HG03060 (cell line): ENCODE measurements at regions not wholly inside any gene's neighbourhood (a gene's known extent, or its start where the extent isn't known, plus 50 kb on each side); places are given as distances from the start of the nearest gene placed in this dataset.
"Not testable (repeated sequence)": the region's sequence is repeated elsewhere in the genome, so short reads cannot be mapped to it uniquely, and the experiment has no call there.

Experiments
- ATAC-seq: cut with Tn5 transposase; IDR thresholded peaks from one replicate; pipeline ENCODE4 v1.9.1; 2021; ENCODE audit warnings: low read depth, moderate number of reproducible peaks; ENCODE audit not compliant: unreplicated experiment

DNA sequence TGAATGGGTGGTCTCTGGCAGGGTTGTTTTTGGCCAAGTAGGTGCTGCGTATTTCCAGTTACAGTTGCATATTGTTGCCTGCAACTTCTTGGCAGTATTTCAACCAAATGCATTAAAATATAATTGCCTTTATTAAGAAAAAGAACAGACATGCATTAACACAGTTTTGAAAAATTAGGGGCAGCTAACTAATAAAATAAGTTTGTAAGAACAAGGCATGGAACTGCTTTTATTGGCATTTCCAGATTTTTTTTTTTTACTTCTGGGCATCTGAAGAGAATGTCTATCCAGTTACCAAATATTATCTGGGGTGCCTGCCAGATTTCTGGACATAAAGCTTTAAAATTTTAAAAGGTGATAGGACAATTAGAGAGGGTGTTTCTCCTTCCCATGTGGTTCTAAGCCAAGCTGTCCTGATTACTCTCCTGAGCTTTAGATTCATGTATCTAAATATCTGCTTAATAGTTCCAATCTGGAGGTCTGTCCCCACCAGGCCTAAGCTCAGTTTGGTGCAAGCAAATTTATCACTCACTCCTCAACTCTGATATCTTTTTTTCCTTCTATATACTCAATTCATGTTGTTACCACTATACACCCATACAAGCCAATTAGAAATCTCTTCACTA lies 553.3 kb upstream of the USP24 start:
- ATAC-seq = no peak

DNA sequence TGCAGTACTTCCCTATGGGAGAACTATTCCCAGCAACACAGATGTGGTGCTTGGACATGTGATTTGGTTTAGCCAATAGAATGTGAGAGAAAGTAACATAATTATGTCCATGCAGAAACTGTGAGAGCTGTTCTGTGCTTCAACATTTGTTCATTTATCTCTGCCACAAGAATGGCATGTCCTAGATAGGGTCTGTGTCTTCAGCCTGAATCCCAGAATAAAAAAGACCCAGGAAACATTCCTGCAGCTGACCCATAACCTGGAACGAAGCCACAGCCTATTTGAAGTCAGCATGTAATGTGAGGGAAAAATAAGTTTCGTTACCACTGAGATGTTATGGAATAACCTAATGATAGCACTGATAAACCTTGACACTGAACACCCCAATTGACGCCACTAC lies 552.0 kb upstream of the USP24 start:
- no peak for ATAC-seq

DNA sequence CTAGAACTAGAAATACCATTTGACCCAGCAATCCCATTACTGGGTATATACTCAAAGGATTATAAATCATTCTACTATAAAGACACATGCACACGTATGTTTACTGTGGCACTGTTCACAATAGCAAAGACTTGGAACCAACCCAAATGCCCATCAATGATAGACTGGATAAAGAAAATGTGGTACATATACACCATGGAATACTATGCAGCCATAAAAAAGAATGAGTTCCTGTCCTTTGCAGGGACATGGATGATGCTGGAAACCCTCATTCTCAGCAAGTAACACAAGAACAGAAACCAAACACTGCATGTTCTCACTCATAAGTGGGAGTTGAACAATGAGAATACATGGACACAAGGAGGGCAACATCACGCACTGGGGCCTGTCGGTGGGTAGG lies 550.3 kb upstream of the USP24 start:
- ATAC-seq = not testable (repeated sequence)

- ATAC-seq = no peak
Measured at GRCh38 chr1:55751776-55752175, 536.6 kb upstream of the USP24 start.

DNA sequence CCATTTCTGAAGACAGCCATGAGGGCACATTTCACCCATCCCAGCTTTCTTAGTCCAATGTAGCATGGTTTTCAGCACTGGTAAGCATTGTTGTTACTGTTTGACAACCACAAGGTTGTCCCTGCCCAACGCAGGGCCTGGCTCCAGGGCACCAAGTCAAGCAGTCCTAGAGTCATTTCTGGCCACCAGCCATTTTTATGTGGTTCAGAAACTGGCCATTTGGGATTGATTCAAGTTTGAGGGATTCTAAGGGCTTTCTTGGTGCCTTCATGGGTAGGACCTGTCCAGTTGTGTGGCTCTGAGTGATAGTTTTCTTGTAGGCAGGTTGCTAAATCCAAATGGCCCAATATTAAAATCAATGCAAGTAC lies 535.4 kb upstream of the USP24 start:
- no peak for ATAC-seq

DNA sequence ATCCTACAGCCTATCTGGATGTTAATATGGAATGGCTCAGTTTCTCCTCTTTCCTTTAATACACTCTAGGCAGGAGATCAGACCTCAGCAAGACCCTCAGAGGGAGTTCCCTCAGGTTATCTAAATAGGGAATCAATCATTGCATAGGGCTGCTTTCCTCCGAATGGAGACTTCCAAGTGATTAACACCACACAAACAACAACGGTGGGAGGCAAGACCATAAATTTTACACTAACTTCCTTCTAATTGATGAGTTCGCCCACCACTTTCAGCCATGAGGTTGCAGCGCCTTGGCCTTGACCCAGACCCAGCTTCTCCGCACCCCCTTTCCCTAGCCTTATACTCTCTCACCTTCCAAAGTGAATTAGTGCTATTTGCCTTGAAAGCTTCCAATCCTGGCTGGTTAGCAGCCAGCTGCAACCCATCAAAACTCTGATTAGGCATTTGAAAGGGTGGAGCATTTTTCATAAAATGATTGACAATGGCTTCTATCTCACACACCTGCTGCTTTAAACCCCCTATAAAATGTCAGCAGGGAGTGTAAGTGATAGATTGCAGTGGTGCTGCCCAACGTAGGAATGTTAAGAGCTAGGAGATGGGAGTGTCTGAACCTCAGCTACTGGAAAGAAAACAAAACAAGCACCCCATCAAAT lies 534.9 kb upstream of the USP24 start:
- no peak for ATAC-seq

- no peak for ATAC-seq
Measured at GRCh38 chr1:55747408-55747841, 532.3 kb upstream of the USP24 start.

GRCh38 chr1:55746710-55747109 lies 531.5 kb upstream of the USP24 start:
- ATAC-seq = no peak

DNA sequence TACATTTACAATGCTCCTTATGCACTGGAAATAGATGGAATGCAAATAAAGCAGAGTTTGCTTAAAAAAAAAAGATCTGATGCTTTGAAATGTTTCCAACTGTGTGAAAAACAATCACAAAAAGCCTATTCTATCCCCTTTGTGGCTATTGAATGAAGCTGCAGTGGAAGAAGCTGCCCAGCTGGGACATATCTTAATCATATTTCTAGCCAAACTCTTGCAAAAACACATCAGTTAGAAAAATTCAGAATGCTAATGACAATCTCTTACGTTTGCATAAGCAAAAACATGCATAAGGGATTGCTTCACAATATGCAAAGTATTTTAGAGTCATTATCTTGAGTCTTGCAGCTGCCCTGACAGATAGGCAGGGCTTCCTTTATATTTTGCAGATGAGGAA lies 526.4 kb upstream of the USP24 start:
- no peak for ATAC-seq

DNA sequence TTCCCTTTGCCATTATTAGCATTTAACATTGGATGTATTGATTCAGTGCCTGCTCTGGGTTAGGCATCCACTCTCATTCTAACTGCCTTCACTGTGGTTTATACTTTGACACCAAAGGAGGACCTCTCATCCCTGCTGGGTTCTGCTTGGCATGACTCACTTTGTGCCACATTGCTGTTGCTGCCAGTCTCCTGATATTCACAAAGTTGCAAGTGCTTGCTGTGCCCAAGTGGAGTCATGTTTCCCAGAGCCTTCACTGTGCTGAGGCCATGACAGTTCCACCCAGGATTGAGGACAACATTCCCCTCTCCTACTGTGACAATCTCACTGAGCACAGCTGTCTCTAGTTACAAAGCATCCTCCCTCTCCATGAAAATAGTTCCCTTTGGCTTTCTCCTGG lies 519.9 kb upstream of the USP24 start:
- ATAC-seq = no peak

- ATAC-seq = no peak
Measured at GRCh38 chr1:55726994-55727393, 511.8 kb upstream of the USP24 start.

GRCh38 chr1:55725378-55725777 lies 510.2 kb upstream of the USP24 start:
- no peak for ATAC-seq

DNA sequence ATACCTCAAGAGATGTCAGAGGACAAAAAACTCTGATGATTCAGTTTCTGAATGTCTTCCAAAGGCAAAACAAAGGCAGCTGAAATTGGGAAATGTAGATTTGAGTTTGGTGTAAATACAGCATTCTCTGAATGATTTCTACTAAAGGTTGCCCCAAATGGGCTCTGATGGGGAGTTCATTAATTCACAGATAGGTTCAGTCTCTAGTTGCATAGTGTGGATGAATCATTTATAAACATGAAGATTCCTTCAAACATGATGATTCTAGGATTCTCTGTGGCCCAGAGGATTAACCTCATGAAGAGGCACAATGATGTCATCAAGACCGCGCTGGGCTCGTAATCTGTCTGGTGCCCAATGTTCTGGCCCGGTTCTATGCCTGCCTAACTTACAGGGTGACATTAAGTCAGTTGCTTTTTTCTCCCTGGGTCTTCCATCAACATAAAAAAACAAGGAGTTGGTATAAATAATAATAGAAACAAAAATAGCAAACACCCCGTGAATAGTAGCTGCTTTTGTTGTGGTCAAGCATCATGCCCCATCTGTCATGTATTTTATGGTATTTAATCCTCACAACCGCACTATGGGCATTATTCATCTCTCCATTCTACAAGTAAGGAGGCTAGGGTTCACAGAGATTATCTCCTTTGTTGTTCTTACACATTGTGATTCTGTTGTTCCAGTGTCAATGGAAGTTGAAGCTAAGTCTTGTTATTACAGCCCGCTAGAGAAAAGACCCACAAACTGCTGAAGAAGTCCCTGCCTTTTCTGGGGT lies 509.6 kb upstream of the USP24 start:
- ATAC-seq = no peak

GRCh38 chr1:55723001-55723400 lies 507.8 kb upstream of the USP24 start:
- no peak for ATAC-seq

DNA sequence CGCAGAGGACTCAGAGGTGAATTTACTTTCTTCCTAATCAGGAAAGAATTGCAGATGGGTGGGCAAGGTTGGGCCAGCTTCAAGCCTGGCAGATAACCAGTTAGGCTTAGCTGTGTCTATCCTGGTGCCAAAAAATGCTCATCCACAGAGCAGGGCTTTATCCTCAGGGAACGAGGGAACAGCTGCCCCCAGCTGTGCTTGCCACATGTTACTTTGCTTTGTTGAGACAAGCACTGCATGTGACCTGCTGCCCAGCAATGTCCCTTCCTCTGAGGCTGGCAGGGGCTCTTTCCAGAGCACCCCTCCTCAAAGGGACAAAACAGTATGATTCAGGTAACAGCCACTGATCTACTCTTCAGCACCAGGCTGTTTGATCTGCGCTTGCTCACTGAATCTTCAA lies 505.1 kb upstream of the USP24 start:
- ATAC-seq = no peak

DNA sequence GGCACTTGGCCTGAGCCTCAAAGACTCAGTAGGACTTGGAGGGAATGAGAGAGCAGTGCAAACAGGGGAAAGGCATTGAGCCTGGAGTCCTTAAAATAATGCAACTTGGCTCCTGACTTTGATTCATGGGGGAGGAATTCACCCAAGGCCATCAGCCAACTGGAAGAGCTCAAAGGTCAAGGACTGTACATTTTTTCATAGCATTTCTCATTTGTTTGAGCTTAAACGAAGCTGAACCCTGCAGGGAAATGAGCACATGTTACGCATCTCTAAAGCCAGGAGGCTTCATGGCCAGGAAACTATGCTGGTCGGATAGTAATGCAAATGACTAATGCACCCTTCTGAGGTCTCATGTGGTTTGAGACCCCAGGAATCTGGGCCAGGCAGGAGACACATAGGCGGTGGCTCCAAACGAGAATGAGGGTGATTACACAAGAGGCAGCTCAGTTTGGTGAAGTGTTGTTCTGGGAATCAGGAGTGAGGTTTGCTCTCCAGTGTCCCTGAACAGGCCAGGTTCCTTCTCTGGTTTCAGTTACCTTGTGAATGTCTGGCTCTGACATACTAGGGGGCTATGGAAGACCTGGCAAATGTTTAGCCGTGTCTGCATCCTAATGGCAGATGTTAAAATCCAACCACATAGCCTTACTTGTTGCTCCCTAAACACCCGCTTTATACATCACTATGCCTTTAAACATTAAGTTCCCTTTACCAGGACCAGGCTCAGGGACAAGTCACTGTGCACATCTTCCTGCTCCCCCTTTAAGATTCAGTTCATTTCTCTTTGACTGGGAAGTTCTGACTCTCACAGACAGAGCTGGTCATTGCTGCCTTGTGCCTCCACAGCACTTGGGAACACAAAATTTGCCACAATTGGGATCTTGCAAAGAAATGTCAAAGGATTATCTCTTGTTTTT lies 503.9 kb upstream of the USP24 start:
- ATAC-seq = no peak

DNA sequence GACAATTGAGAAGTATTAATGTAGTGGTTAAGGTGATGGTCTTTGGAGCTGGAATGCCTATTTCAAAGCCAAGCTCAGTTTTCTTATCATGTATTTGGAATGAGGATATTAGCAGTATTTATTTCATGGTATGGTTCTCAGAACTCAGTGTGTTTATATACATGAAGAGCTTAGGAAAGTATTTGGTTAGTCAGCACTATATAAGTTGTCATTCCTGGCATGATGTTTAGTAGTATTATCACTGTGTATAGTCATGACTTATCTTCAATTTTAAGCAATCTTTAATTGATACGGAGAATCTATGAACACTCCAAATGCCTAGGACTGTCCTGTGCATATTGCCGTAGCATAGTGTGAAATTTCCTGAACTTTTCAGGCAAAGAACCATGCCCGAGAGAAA lies 501.9 kb upstream of the USP24 start:
- ATAC-seq = no peak

- no peak for ATAC-seq
Measured at GRCh38 chr1:55716610-55717009, 501.4 kb upstream of the USP24 start.

DNA sequence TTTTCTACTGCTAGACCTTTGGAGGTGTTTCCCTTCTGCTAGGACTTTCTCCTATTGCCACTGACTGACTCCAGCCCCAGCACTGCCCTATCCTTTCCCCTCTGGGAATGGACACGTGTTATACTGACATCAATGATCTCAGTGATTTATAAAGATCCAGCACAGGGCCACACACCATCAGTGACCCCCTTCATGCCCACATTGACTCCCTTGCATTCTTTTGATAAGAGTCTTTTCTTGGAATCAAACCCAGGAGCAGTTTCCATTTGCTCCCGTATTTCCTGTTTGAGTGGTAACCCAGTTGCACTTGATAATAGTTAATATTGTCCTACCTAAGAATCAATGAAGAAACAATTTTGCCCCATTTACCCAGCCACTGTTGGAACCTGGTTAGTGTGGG lies 501.0 kb upstream of the USP24 start:
- no peak for ATAC-seq

GRCh38 chr1:55714230-55714629 lies 499.1 kb upstream of the USP24 start:
- ATAC-seq = no peak

DNA sequence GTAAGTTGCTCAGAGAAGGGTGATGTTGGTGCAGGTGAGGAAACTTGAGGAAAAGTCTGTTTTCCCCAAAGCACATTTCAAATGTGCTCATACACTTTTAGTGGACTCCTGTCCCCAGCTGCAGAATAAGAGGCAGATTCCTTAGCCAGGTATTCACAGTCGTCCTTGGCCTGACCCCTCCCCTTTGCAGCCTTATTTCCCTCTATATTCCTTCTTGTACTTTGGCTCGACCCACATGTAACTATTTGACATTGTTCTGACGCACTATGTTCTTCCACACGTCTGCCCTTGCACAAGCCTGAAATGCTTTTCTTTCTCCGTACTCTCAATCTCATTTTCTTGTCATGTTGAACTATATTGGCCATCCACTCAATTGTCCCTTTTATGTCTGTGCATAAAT lies 498.4 kb upstream of the USP24 start:
- ATAC-seq = no peak
